ENCODE measurements at regions not wholly inside any gene's neighbourhood (a gene's known extent, or its start where the extent isn't known, plus 50 kb on each side); places are given as distances from the start of the nearest gene placed in this dataset.

DNA sequence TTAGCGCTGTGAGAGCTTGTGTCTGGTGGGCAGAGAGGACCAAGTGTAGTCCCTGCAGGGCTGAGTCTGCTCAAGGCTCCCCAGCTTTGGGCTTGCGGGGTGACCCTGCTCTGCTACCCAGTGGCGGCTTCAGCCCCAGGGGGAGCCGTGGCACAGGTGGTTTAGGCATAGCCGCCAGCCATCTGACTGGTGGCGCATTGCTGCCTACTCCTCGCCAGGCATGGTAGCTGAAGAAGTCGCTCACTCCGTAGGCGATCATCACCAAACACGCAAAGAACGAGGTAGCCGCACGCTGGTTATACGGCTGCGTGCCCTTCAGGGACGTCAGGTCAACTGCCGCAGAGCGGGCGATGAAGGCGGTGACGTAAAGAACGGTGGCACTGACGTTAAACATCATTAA is 180.7 kb upstream of the DIPK2B start:
- Histone ChIP-seq H3K9ac (replicated peaks; ENCODE audit: extremely low read depth, insufficient read depth, low read length) (no peak overlapping the region), H2AFZ (ENCODE audit: low read depth, low read length) (no peak overlapping the region), H3K4me3 (replicated peaks in 1 of 3; ENCODE audit: insufficient read depth in 1 of 3, low read depth in 1 of 3, low read length in 3 of 3) (no peak overlapping the region), H3K27ac (ENCODE audit: insufficient read depth, low read depth, low read length) (no peak overlapping the region), H3K9me1 (replicated peaks; ENCODE audit: control insufficient read depth, extremely low read depth, insufficient read depth, low read length) (no peaks in the 10 kb centered on the region), H3K4me1 (ENCODE audit: control insufficient read depth, extremely low read depth, insufficient read depth, low read length) (no peaks in the 10 kb centered on the region), H3K79me2 (ENCODE audit: control insufficient read depth, insufficient read depth, low read length) (no peaks in the 10 kb centered on the region), H3K4me2 (ENCODE audit: insufficient read depth, low read length) (no peak overlapping the region), H3K36me3 (ENCODE audit: control insufficient read depth in 2 of 2, extremely low read depth in 1 of 2, insufficient read depth in 2 of 2, low read length in 2 of 2) (no peaks in the 10 kb centered on the region), H4K20me1 (replicated peaks; ENCODE audit: control insufficient read depth, extremely low read depth, insufficient read depth, low read length) (no peaks in the 10 kb centered on the region), H3K9me3 (replicated peaks; ENCODE audit: control insufficient read depth, insufficient read depth, low read length) (no peaks in the 10 kb centered on the region), H3K27me3 (ENCODE audit: control insufficient read depth in 2 of 2, insufficient read depth in 2 of 2, low read length in 2 of 2) (no peaks in the 10 kb centered on the region)
- FAIRE-seq (no peak), DNase-seq (ENCODE audit: low read depth, low spot score) (no peak)
- ChIA-PET CTCF (no interaction called here), POLR2A (no interaction called here)
- TF ChIP-seq POLR2AphosphoS5 (IDR thresholded peaks at IDR 0.05; ENCODE audit: insufficient read depth, low read depth, low read length) (no peak), EZH2 (IDR thresholded peaks at IDR 0.05; ENCODE audit: borderline replicate concordance, low read depth, low read length, severe bottlenecking) (no peak), FOS (IDR thresholded peaks at IDR 0.05; ENCODE audit: borderline replicate concordance, insufficient read depth, low read length) (no peak), JUN (IDR thresholded peaks at IDR 0.05; ENCODE audit: borderline replicate concordance, insufficient read depth, insufficient read length, low read depth) (no peak), POLR2A (IDR thresholded peaks at IDR 0.05; ENCODE audit: low read depth, low read length) (no peak), GATA2 (IDR thresholded peaks at IDR 0.05; ENCODE audit: insufficient read depth, insufficient read length, low read depth, low read length) (no peak), MYC (IDR thresholded peaks at IDR 0.05; ENCODE audit: low read depth, low read length) (no peak)
- TF ChIP-seq, protein P1, sequence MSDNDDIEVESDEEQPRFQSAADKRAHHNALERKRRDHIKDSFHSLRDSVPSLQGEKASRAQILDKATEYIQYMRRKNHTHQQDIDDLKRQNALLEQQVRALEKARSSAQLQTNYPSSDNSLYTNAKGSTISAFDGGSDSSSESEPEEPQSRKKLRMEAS (IDR thresholded peaks at IDR 0.05; ENCODE audit: insufficient read depth, insufficient read length): no peak
- TF ChIP-seq, protein P2, sequence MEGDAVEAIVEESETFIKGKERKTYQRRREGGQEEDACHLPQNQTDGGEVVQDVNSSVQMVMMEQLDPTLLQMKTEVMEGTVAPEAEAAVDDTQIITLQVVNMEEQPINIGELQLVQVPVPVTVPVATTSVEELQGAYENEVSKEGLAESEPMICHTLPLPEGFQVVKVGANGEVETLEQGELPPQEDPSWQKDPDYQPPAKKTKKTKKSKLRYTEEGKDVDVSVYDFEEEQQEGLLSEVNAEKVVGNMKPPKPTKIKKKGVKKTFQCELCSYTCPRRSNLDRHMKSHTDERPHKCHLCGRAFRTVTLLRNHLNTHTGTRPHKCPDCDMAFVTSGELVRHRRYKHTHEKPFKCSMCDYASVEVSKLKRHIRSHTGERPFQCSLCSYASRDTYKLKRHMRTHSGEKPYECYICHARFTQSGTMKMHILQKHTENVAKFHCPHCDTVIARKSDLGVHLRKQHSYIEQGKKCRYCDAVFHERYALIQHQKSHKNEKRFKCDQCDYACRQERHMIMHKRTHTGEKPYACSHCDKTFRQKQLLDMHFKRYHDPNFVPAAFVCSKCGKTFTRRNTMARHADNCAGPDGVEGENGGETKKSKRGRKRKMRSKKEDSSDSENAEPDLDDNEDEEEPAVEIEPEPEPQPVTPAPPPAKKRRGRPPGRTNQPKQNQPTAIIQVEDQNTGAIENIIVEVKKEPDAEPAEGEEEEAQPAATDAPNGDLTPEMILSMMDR (IDR thresholded peaks at IDR 0.05; ENCODE audit: extremely low read depth in 1 of 2, insufficient read depth in 1 of 2, low read depth in 1 of 2, low read length in 2 of 2): no peak
- dilution Hi-C loops (cut with MboI; ENCODE audit: extremely low pct_ligation_motif_present, low sequenced_read_pairs): no loop called here
- intact Hi-C loops (cut with micrococcal nuclease): no loop called here
- no TSS peak for BruUV-seq (replicated peaks)
